HUES48 (cell line): ENCODE measurements at regions not wholly inside any gene's neighbourhood (a gene's known extent, or its start where the extent isn't known, plus 50 kb on each side); places are given as distances from the start of the nearest gene placed in this dataset.

ENCODE experiments used
- H3K27ac ChIP-seq: one replicate; pipeline ENCODE4 v1.7.0; 2013; ENCODE audit warnings: low read depth, low read length, inconsistent platforms
- H3K27me3 ChIP-seq: 2 replicates; pipeline ENCODE4 v1.6.1; 2013; ENCODE audit warnings: mild to moderate bottlenecking, low read length; ENCODE audit not compliant: control insufficient read depth, insufficient read depth
- H3K36me3 ChIP-seq: 2 replicates; pipeline ENCODE4 v1.6.1; 2013; ENCODE audit warnings: low read length; ENCODE audit not compliant: control insufficient read depth, insufficient read depth
- H3K4me1 ChIP-seq: 2 replicates; pipeline ENCODE4 v1.6.1; 2013; ENCODE audit warnings: mild to moderate bottlenecking, low read length; ENCODE audit not compliant: control insufficient read depth, insufficient read depth
- H3K4me3 ChIP-seq: 2 replicates; pipeline ENCODE4 v1.5.1; 2013; ENCODE audit warnings: mild to moderate bottlenecking, low read depth, low read length
- H3K9ac ChIP-seq: 2 replicates; pipeline ENCODE4 v1.6.1; 2013; ENCODE audit warnings: mild to moderate bottlenecking, low read depth, low read length, moderate library complexity
- H3K9me3 ChIP-seq: 2 replicates; pipeline ENCODE4 v1.6.1; 2013; ENCODE audit warnings: low read length; ENCODE audit not compliant: control insufficient read depth, insufficient read depth

- H3K4me3 ChIP-seq: no peak overlapping the region
- no peaks in the 10 kb centered on the region for H3K9me3 ChIP-seq
- no peaks in the 10 kb centered on the region for H3K27me3 ChIP-seq
- no peaks in the 10 kb centered on the region for H3K36me3 ChIP-seq
- no peak overlapping the region for H3K27ac ChIP-seq
- no peaks in the 10 kb centered on the region for H3K4me1 ChIP-seq
- no peak overlapping the region for H3K9ac ChIP-seq
These were observed 149.6 kb upstream of the DYRK2 start for GRCh38 chr12:67498991-67499390.

- H3K27ac ChIP-seq: no peak overlapping the region
- H3K9ac ChIP-seq: no peak overlapping the region
- no peak overlapping the region for H3K4me3 ChIP-seq
- no peaks in the 10 kb centered on the region for H3K9me3 ChIP-seq
- H3K36me3 ChIP-seq: no peaks in the 10 kb centered on the region
- 0 out of 2 replicates have a peak, but pooled peaks cover 2% of the 10 kb centered on the region for H3K27me3 ChIP-seq
- peaks cover 8% of the 10 kb centered on the region; the same call in 1 of the 2 replicates for H3K4me1 ChIP-seq
These were observed 147.2 kb upstream of the DYRK2 start for GRCh38 chr12:67501362-67501761.

GRCh38 chr12:67504026-67504425, 144.5 kb upstream of the DYRK2 start:
- Histone ChIP-seq H3K27me3 (0 out of 2 replicates have a peak, but pooled peaks cover 2% of the 10 kb centered on the region), H3K4me1 (peaks cover 21% of the 10 kb centered on the region), H3K36me3 (no peaks in the 10 kb centered on the region), H3K4me3 (no peak overlapping the region), H3K9me3 (peaks cover 2% of the 10 kb centered on the region; the same call in 1 of the 2 replicates), H3K9ac (no peak overlapping the region), H3K27ac (no peak overlapping the region)

- peak overlapping the region; percentile 29 for H3K27ac ChIP-seq
- no peak overlapping the region for H3K9ac ChIP-seq
- H3K4me3 ChIP-seq: no peak overlapping the region
- 0 out of 2 replicates have a peak, but pooled peaks cover 2% of the 10 kb centered on the region for H3K27me3 ChIP-seq
- H3K36me3 ChIP-seq: no peaks in the 10 kb centered on the region
- peaks cover 21% of the 10 kb centered on the region for H3K4me1 ChIP-seq
- H3K9me3 ChIP-seq: peaks cover 2% of the 10 kb centered on the region; the same call in 1 of the 2 replicates
These were observed 141.8 kb upstream of the DYRK2 start for GRCh38 chr12:67506739-67507138.

- Histone ChIP-seq H3K9me3 (peaks cover 2% of the 10 kb centered on the region; the same call in 1 of the 2 replicates), H3K9ac (no peak overlapping the region), H3K27ac (no peak overlapping the region), H3K36me3 (no peaks in the 10 kb centered on the region), H3K27me3 (0 out of 2 replicates have a peak, but pooled peaks cover 2% of the 10 kb centered on the region), H3K4me1 (peaks cover 21% of the 10 kb centered on the region), H3K4me3 (no peak overlapping the region)
These were observed 139.7 kb upstream of the DYRK2 start for GRCh38 chr12:67508830-67509229.

- Histone ChIP-seq H3K9me3 (peaks cover 2% of the 10 kb centered on the region; the same call in 1 of the 2 replicates), H3K36me3 (no peaks in the 10 kb centered on the region), H3K27me3 (0 out of 2 replicates have a peak, but pooled peaks cover 2% of the 10 kb centered on the region), H3K4me3 (no peak overlapping the region), H3K4me1 (peaks cover 25% of the 10 kb centered on the region), H3K9ac (no peak overlapping the region), H3K27ac (no peak overlapping the region)
These were observed 138.7 kb upstream of the DYRK2 start for GRCh38 chr12:67509666-67510386.

- H3K4me1 ChIP-seq: peaks cover 13% of the 10 kb centered on the region; the same call in 1 of the 2 replicates
- no peak overlapping the region for H3K27ac ChIP-seq
- no peak overlapping the region for H3K4me3 ChIP-seq
- H3K27me3 ChIP-seq: no peaks in the 10 kb centered on the region
- no peaks in the 10 kb centered on the region for H3K36me3 ChIP-seq
- H3K9ac ChIP-seq: no peak overlapping the region
- peaks cover 2% of the 10 kb centered on the region; the same call in 1 of the 2 replicates for H3K9me3 ChIP-seq
These were observed 136.5 kb upstream of the DYRK2 start for GRCh38 chr12:67512061-67512460.

- Histone ChIP-seq H3K27me3 (no peaks in the 10 kb centered on the region), H3K9me3 (no peaks in the 10 kb centered on the region), H3K27ac (no peak overlapping the region), H3K4me3 (no peak overlapping the region), H3K4me1 (peaks cover 14% of the 10 kb centered on the region), H3K36me3 (no peaks in the 10 kb centered on the region), H3K9ac (no peak overlapping the region)
These were observed 134.0 kb upstream of the DYRK2 start for GRCh38 chr12:67514502-67514901.

- no peak overlapping the region for H3K9ac ChIP-seq
- no peaks in the 10 kb centered on the region for H3K27me3 ChIP-seq
- no peaks in the 10 kb centered on the region for H3K36me3 ChIP-seq
- H3K4me3 ChIP-seq: no peak overlapping the region
- H3K27ac ChIP-seq: no peak overlapping the region
- peaks cover 23% of the 10 kb centered on the region for H3K4me1 ChIP-seq
- no peaks in the 10 kb centered on the region for H3K9me3 ChIP-seq
These were observed 132.7 kb upstream of the DYRK2 start for GRCh38 chr12:67515679-67516340.

- peaks cover 27% of the 10 kb centered on the region for H3K4me1 ChIP-seq
- H3K36me3 ChIP-seq: no peaks in the 10 kb centered on the region
- H3K27me3 ChIP-seq: no peaks in the 10 kb centered on the region
- no peak overlapping the region for H3K9ac ChIP-seq
- H3K9me3 ChIP-seq: no peaks in the 10 kb centered on the region
- H3K27ac ChIP-seq: no peak overlapping the region
- no peak overlapping the region for H3K4me3 ChIP-seq
These were observed 131.2 kb upstream of the DYRK2 start for GRCh38 chr12:67517181-67517887.
